SK-N-SH (cell line): ENCODE measurements at regions not wholly inside any gene's neighbourhood (a gene's known extent, or its start where the extent isn't known, plus 50 kb on each side); places are given as distances from the start of the nearest gene placed in this dataset.

ENCODE experiments used
- NFIC ChIP-seq: IDR thresholded peaks from 2 replicates; pipeline ENCODE4 v1.4.0; 2012; ENCODE audit warnings: borderline replicate concordance
- POLR2AphosphoS5 ChIP-seq: IDR thresholded peaks from 2 replicates; pipeline ENCODE4 v1.6.1; 2012; ENCODE audit warnings: low read depth, low read length
- RAD21 ChIP-seq: IDR thresholded peaks from 2 replicates; pipeline ENCODE4 v1.6.1; 2012; ENCODE audit warnings: mild to moderate bottlenecking, low read length
- TF ChIP-seq, protein P1 (sequence below): fragments of 200-600 bp; sonication (generic); IDR thresholded peaks from 2 replicates; pipeline ENCODE4 v1.6.1; 2017; ENCODE audit warnings: antibody characterized with exemption, mild to moderate bottlenecking, moderate library complexity
- TF ChIP-seq, protein P2 (sequence below): IDR thresholded peaks from 2 replicates; pipeline ENCODE4 v1.6.1; 2012; ENCODE audit warnings: mild to moderate bottlenecking, low read depth, low read length, moderate library complexity

- TF ChIP-seq, protein P1, sequence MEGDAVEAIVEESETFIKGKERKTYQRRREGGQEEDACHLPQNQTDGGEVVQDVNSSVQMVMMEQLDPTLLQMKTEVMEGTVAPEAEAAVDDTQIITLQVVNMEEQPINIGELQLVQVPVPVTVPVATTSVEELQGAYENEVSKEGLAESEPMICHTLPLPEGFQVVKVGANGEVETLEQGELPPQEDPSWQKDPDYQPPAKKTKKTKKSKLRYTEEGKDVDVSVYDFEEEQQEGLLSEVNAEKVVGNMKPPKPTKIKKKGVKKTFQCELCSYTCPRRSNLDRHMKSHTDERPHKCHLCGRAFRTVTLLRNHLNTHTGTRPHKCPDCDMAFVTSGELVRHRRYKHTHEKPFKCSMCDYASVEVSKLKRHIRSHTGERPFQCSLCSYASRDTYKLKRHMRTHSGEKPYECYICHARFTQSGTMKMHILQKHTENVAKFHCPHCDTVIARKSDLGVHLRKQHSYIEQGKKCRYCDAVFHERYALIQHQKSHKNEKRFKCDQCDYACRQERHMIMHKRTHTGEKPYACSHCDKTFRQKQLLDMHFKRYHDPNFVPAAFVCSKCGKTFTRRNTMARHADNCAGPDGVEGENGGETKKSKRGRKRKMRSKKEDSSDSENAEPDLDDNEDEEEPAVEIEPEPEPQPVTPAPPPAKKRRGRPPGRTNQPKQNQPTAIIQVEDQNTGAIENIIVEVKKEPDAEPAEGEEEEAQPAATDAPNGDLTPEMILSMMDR, result no peak
- TF ChIP-seq, protein P2, sequence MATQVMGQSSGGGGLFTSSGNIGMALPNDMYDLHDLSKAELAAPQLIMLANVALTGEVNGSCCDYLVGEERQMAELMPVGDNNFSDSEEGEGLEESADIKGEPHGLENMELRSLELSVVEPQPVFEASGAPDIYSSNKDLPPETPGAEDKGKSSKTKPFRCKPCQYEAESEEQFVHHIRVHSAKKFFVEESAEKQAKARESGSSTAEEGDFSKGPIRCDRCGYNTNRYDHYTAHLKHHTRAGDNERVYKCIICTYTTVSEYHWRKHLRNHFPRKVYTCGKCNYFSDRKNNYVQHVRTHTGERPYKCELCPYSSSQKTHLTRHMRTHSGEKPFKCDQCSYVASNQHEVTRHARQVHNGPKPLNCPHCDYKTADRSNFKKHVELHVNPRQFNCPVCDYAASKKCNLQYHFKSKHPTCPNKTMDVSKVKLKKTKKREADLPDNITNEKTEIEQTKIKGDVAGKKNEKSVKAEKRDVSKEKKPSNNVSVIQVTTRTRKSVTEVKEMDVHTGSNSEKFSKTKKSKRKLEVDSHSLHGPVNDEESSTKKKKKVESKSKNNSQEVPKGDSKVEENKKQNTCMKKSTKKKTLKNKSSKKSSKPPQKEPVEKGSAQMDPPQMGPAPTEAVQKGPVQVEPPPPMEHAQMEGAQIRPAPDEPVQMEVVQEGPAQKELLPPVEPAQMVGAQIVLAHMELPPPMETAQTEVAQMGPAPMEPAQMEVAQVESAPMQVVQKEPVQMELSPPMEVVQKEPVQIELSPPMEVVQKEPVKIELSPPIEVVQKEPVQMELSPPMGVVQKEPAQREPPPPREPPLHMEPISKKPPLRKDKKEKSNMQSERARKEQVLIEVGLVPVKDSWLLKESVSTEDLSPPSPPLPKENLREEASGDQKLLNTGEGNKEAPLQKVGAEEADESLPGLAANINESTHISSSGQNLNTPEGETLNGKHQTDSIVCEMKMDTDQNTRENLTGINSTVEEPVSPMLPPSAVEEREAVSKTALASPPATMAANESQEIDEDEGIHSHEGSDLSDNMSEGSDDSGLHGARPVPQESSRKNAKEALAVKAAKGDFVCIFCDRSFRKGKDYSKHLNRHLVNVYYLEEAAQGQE, result no peak
- TF ChIP-seq NFIC, result no peak
- no peak for TF ChIP-seq RAD21
- TF ChIP-seq POLR2AphosphoS5, result no peak
Observed at GRCh38 chr10:9076066-9076465, 1021.6 kb downstream of the GATA3 start.
